GM12892 (cell line): ENCODE measurements at regions not wholly inside any gene's neighbourhood (a gene's known extent, or its start where the extent isn't known, plus 50 kb on each side); places are given as distances from the start of the nearest gene placed in this dataset.
A peak's percentile ranks its signal among the peaks of the same experiment; 100 is the strongest.

Source experiments
- DNase-seq: peaks from one replicate; pipeline ENCODE4 v3.0.0; 2011; ENCODE audit not compliant: insufficient read length
- FAIRE-seq: peaks from 2 replicates; lab custom pipeline; 2011; peaks lifted over from hg19 to GRCh38; lab: Jason Lieb, UNC
- POLR2A ChIP-seq: IDR thresholded peaks from 2 replicates; pipeline ENCODE4 v1.6.1; 2011; ENCODE audit warnings: low read depth, low read length, control low read depth
- POLR2AphosphoS5 ChIP-seq: IDR thresholded peaks from 2 replicates; pipeline ENCODE4 v1.6.1; 2011; ENCODE audit warnings: low read depth, low read length, control low read depth
- TAF1 ChIP-seq: IDR thresholded peaks from 2 replicates; pipeline ENCODE4 v1.6.1; 2011; ENCODE audit warnings: low read depth, mild to moderate bottlenecking, control low read depth, low read length, borderline replicate concordance

DNA sequence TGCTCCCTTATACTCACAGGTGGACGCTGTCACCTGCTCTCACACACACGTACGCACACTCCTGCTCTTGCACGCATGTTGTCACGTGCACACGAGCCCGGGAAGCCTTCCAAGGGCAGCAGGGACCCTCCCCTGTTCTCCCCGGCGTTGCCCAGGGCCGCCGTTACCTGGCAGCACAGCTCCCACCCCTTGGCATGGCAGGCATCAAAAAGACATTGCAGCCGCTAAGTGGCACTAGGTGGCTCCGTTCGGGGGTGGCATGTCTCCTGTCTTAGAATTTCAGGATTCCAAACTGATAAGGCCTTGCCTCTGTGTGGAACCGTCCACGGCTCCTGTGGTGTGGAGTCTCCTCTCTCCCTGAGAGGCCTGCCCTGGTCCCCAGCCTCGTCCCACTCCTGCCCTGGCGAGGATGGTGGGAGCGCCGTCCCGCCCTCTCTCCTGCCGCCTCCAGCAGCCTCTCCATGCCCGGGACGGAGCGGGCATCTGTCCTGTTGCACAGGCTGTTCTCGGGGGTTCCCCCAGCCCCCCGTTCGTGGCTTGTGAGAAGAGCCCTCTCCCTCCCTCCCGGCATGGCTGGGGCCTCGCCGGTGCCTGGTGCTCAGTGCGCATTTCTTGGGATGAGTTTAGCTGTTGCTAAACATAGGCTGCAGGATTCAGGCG lies 126.7 kb upstream of the GSE1 start:
- DNase-seq: no peak
- no peak for TF ChIP-seq TAF1
- no peak for TF ChIP-seq POLR2A
- no peak for TF ChIP-seq POLR2AphosphoS5
- no peak for FAIRE-seq

DNA sequence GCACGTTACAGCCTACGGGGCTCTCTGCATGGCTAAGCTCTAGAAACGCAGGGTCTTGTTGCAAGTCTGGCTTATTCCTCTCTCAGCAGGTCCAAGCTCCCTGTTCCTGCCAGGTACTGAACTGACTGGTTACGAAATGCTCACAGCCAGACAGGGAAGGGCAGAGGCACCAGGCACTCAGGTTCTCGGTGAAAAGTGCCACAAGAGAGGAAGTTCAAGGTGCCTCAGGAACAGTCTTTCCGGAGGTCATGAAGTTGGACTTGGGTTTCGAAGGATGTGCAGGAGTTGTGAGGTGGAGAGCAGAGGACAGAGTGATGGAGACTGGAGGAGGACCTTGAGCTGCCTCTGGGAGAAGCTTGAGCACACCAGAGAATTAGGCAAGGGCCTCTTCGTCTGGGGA lies 124.7 kb upstream of the GSE1 start:
- DNase-seq (no peak), FAIRE-seq (no peak)
- TF ChIP-seq TAF1 (no peak), POLR2AphosphoS5 (no peak), POLR2A (no peak)

GRCh38 chr16:85490407-85491057 lies 122.6 kb upstream of the GSE1 start:
- no peak for DNase-seq
- no peak for TF ChIP-seq TAF1
- TF ChIP-seq POLR2A: no peak
- no peak for TF ChIP-seq POLR2AphosphoS5
- no peak for FAIRE-seq

DNA sequence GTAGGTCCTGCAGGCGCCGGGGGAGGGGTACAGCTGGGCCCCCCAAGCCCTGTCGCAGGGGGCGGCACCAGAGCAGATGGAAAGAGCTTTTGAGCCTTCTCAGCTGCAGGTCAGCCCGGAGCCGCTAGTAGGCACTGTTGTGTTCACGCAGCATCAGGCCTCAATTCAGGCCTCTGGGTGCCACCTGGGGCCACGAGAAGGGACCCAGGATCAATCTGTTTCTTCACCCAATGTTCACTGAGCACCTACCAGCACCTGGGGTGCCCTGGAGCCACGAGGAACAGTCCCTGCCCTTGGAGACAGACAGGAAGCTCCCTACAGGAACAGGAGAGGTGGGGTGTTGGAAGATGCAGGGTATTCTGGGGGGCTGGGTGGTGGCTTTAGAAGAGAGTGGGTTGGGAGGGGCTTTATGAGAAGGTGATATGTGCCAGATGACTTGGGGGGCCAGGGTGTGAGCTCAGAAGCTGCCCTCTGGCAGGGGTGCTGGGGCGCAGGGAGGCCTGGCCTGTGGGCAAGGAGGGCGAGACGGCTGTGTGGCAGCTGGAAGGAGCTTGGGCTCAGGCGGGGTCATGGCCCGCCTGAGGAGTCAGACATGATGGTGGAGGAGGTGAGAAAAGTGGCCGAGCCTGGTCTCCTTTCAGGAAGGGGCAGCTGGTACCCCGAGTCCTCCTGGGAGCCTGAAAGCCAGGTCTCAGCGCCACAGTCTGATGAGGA lies 121.9 kb upstream of the GSE1 start:
- peak; percentile 72 for DNase-seq
- TF ChIP-seq POLR2A (no peak), POLR2AphosphoS5 (no peak), TAF1 (no peak)
- FAIRE-seq: no peak

DNA sequence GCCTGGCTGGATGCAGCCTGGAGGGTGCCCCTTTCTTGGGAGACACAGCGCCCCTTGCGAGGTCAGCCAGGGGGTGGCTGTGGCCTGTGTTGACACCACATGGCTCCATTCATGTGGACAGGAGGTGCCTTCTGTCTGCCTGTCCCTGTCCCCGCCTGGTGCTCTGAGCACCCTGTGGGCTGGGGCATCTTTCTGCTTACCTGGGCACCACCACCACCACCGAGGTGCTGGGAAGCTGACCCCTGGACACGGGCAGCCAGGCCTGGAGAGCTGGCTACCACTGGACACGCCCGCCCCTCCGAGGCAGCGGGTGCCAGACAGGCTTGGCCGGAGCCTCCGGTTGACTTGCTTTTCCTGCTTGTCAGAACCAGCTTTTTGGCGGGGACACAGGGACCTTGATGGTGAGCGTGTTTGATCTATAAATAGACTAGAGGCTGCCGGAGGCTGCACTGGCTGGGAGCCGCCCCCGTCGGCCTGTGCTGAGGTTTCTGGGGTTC lies 121.3 kb upstream of the GSE1 start:
- DNase-seq (no peak), FAIRE-seq (no peak)
- TF ChIP-seq POLR2AphosphoS5: no peak
- TF ChIP-seq POLR2A: no peak
- no peak for TF ChIP-seq TAF1

GRCh38 chr16:85492295-85492864 lies 120.7 kb upstream of the GSE1 start:
- FAIRE-seq (no peak), DNase-seq (no peak)
- TF ChIP-seq TAF1 (no peak), POLR2A (no peak)

- no peak for DNase-seq
- TF ChIP-seq POLR2AphosphoS5 (no peak), TAF1 (no peak), POLR2A (no peak)
- FAIRE-seq: no peak
These were observed 118.8 kb upstream of the GSE1 start for GRCh38 chr16:85494315-85494714.

- TF ChIP-seq POLR2A (no peak), TAF1 (no peak), POLR2AphosphoS5 (no peak)
- FAIRE-seq (no peak), DNase-seq (no peak)
These were observed 117.9 kb upstream of the GSE1 start for GRCh38 chr16:85495259-85495658.

GRCh38 chr16:85495823-85496538 lies 117.1 kb upstream of the GSE1 start:
- no peak for DNase-seq
- no peak for FAIRE-seq
- TF ChIP-seq POLR2AphosphoS5: no peak
- TF ChIP-seq POLR2A: no peak
- no peak for TF ChIP-seq TAF1

GRCh38 chr16:85497622-85498314 lies 115.4 kb upstream of the GSE1 start:
- TF ChIP-seq POLR2A: no peak
- no peak for TF ChIP-seq TAF1
- no peak for TF ChIP-seq POLR2AphosphoS5
- DNase-seq (no peak), FAIRE-seq (no peak)
